Esophagus squamous epithelium (tissue), 5 donors: ENCODE measurements at regions not wholly inside any gene's neighbourhood (a gene's known extent, or its start where the extent isn't known, plus 50 kb on each side); places are given as distances from the start of the nearest gene placed in this dataset.

Experiments
- DNase-seq: peaks from one replicate; lab custom pipeline; 2025; lab: John Stamatoyannopoulos, UW
- H3K27ac ChIP-seq, 4 donors: fragments of 200-600 bp; sonication (generic); one replicate each; pipeline ENCODE4 v1.5.1; 2016 to 2019; ENCODE audit warnings: mild to moderate bottlenecking in 1 of 4
- H3K27me3 ChIP-seq, 4 donors: fragments of 200-600 bp; sonication (generic); 1 replicate in 3 of 4; 2 replicates in 1 of 4; pipeline versions ENCODE4 v1.5.1 to v1.6.0; 2017 to 2021; ENCODE audit warnings: antibody characterized with exemption in 1 of 4
- H3K36me3 ChIP-seq, 3 donors: fragments of 200-600 bp; sonication (generic); one replicate each; pipeline ENCODE4 v1.5.1; 2016 to 2019
- H3K4me1 ChIP-seq, 3 donors: fragments of 200-600 bp; sonication (generic); one replicate each; pipeline ENCODE4 v1.5.1; 2017 to 2019
- H3K4me3 ChIP-seq, 4 donors: fragments of 200-600 bp; sonication (generic); 1 replicate in 3 of 4; 2 replicates in 1 of 4; pipeline ENCODE4 v1.5.1; 2016 to 2019; ENCODE audit warnings: mild to moderate bottlenecking in 2 of 4, moderate library complexity in 1 of 4
- H3K9me3 ChIP-seq, 3 donors: fragments of 200-600 bp; sonication (generic); one replicate each; pipeline ENCODE4 v1.5.1; 2016 to 2019
- POLR2A ChIP-seq, 4 donors: fragments of 450-650 bp; IDR thresholded peaks; one replicate each; pipeline ENCODE4 v1.6.1; 2017; ENCODE audit warnings: antibody characterized with exemption in 4 of 4, mild to moderate bottlenecking in 4 of 4, moderate library complexity in 3 of 4
- WGBS, 2 donors: methylation state at CpG; one replicate each; pipeline ENCODE4 v1.1.5; 2018; 5-methylcytosine and 5-hydroxymethylcytosine counted together
- intact Hi-C: fragments of 100-400 bp; cut with DNase I; formaldehyde crosslinking; loops from one replicate; pipeline ENCODE4 v1.15.0; 2022
- TF ChIP-seq, protein P1 (sequence below), 6 experiments: fragments of 450-650 bp in 4 of 6; fragments of 200-600 bp in 2 of 6; sonication (generic) in 2 of 6; IDR thresholded peaks; one replicate each; pipeline ENCODE4 v1.5.1; 2016 to 2019; ENCODE audit warnings: antibody characterized with exemption in 6 of 6, mild to moderate bottlenecking in 4 of 6, moderate library complexity in 4 of 6
- donor health status: DM: yes; HTN: yes; CAD: no.

DNA sequence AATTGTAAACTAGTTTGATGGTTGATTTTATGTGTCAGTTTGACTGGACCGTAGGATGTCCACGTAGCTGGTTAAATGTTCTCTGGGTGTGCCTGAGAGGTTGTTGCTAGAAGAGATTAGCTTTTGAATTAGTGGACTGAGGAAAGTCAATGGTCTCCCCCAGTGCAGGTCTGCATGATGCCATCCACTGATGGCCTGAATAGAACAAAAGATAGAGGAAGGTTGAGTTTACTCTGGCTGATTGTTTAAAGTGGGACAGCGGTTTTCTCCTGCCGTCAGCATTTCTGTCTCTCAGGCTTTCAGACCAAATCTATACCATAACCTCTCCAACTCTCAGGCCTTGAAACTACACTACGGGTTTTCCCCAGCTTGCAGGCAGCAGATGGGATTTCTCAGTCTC is 899.2 kb upstream of the WWC1 start:
- intact Hi-C loops = no loop called here
- 67 to 69% methylated on average over 5 of the region's 5 CpGs for WGBS, 2 donors
- Histone ChIP-seq H3K4me1 (no peaks in the 10 kb centered on the region), H3K27ac (no peak overlapping the region), H3K4me3 (no peak overlapping the region), H3K9me3 (no peaks in the 10 kb centered on the region), H3K36me3 (no peaks in the 10 kb centered on the region), H3K27me3 (no peaks in the 10 kb centered on the region)
- TF ChIP-seq POLR2A (IDR thresholded peaks at IDR 0.05) = no peak
- TF ChIP-seq, protein P1, sequence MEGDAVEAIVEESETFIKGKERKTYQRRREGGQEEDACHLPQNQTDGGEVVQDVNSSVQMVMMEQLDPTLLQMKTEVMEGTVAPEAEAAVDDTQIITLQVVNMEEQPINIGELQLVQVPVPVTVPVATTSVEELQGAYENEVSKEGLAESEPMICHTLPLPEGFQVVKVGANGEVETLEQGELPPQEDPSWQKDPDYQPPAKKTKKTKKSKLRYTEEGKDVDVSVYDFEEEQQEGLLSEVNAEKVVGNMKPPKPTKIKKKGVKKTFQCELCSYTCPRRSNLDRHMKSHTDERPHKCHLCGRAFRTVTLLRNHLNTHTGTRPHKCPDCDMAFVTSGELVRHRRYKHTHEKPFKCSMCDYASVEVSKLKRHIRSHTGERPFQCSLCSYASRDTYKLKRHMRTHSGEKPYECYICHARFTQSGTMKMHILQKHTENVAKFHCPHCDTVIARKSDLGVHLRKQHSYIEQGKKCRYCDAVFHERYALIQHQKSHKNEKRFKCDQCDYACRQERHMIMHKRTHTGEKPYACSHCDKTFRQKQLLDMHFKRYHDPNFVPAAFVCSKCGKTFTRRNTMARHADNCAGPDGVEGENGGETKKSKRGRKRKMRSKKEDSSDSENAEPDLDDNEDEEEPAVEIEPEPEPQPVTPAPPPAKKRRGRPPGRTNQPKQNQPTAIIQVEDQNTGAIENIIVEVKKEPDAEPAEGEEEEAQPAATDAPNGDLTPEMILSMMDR (IDR thresholded peaks at IDR 0.05) = no peak
- no peak for DNase-seq

DNA sequence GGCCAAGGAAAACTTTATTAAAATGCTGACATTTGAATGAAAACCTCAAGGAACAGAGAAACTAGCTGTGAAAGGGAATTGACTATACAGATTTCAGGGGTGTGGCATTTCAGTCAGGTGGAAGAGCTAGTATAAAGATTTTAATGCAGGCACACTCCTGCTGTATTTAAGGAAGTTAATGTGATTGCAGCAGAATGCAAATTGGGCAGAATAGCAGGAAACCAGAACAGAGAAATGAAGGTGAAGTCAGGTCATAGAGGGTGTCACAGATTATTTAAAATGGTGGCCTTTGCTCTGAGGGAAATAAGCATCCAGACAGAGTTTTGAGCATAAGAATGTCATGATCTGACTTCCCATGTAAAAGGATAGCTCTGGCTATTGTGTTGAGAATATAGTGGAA is 898.1 kb upstream of the WWC1 start:
- TF ChIP-seq POLR2A (IDR thresholded peaks at IDR 0.05) = no peak
- TF ChIP-seq, protein P1 (IDR thresholded peaks at IDR 0.05) = no peak
- DNase-seq = no peak
- Histone ChIP-seq H3K27ac (no peak overlapping the region), H3K9me3 (no peaks in the 10 kb centered on the region), H3K27me3 (no peaks in the 10 kb centered on the region), H3K4me1 (no peaks in the 10 kb centered on the region), H3K36me3 (no peaks in the 10 kb centered on the region), H3K4me3 (no peak overlapping the region)
- intact Hi-C loops = no loop called here

DNA sequence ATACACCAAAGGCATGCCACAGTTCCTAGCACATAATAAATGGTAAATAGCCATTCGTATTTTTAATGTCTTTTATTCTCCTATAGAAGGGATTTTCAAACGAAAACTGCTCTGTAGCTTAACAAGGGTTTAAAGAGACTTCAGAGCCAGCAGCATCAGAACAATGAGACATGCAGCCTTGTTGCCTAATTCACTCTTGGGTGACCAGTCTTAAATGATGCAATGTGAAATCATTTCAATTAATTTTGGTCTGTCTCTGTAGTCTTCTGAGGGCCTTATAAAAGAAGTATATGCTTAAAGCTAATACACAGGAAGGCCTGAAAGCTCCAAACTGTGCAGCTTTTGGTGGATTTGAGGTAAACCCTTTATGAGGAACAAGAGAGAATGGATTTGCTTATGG is 888.8 kb upstream of the WWC1 start:
- TF ChIP-seq, protein P1 (IDR thresholded peaks at IDR 0.05) = no peak
- no peak for TF ChIP-seq POLR2A (IDR thresholded peaks at IDR 0.05)

DNA sequence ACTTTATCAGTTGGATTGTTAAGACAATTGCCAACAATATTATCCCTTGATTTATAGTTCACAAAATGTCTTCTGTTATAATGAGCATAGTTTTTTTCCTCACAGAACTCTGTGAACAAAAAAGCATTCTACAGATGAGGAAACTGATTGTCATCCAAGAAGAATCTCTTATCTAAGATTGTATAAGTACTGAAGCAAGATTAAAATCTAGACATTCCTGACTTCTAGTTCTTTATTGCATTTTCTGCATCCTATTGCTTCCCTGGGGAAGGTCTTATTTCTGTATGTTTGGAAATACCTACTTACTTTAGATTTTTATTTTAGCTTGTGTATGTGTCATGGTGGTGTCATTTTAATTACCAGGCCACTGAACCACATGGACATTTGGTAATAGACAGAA is 884.9 kb upstream of the WWC1 start:
- H3K36me3 ChIP-seq = no peaks in the 10 kb centered on the region
- no peak for DNase-seq
- TF ChIP-seq, protein P1 (IDR thresholded peaks at IDR 0.05) = no peak
- no peak for TF ChIP-seq POLR2A (IDR thresholded peaks at IDR 0.05)
- intact Hi-C loops = no loop called here
- no peak overlapping the region for H3K27ac ChIP-seq
- H3K4me3 ChIP-seq = no peak overlapping the region
- no peaks in the 10 kb centered on the region for H3K4me1 ChIP-seq
- no peaks in the 10 kb centered on the region for H3K27me3 ChIP-seq
- H3K9me3 ChIP-seq = no peaks in the 10 kb centered on the region

More for the DNA sequence above, 888.8 kb upstream of the WWC1 start:
- no peak for DNase-seq
- H3K36me3 ChIP-seq = no peaks in the 10 kb centered on the region
- no peaks in the 10 kb centered on the region for H3K9me3 ChIP-seq
- H3K4me1 ChIP-seq = no peaks in the 10 kb centered on the region
- H3K4me3 ChIP-seq = no peak overlapping the region
- 26 to 59% methylated on average over 2 of the region's 2 CpGs for WGBS, 2 donors
- H3K27ac ChIP-seq = no peak overlapping the region
- intact Hi-C loops = no loop called here
- no peaks in the 10 kb centered on the region for H3K27me3 ChIP-seq

DNA sequence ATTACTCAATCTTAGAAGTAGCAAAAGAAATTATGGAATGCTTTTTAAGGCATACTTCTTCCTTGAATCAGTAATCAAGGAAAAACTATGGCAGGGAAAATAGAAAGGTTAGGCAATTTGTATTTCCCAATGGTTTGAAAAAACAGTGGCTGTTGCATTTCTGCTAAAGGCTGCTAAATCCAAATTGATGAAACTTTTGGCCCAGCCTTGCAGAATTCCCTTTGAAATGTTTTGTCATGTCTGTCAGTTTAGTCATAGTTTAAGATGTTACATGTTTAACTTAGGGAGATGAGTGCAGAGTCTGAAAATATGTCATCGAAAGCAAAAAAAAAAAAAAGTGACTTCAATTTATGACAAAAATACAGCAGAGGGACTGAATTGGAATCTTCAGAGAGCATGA is 878.9 kb upstream of the WWC1 start:
- Histone ChIP-seq H3K4me1 (no peaks in the 10 kb centered on the region), H3K36me3 (no peaks in the 10 kb centered on the region), H3K4me3 (no peak overlapping the region), H3K9me3 (no peaks in the 10 kb centered on the region), H3K27ac (no peak overlapping the region), H3K27me3 (no peaks in the 10 kb centered on the region)
- intact Hi-C loops = no loop called here
- TF ChIP-seq, protein P1 (IDR thresholded peaks at IDR 0.05) = no peak
- TF ChIP-seq POLR2A (IDR thresholded peaks at IDR 0.05) = no peak
- WGBS, 2 donors = 65 to 80% methylated on average over 1 of the region's 1 CpG
- no peak for DNase-seq
